Activated naive CD8-positive, alpha-beta T cell treated with anti-CD3 and anti-CD28 coated beads for 36 hours (primary cell): ENCODE measurements at regions not wholly inside any gene's neighbourhood (a gene's known extent, or its start where the extent isn't known, plus 50 kb on each side); places are given as distances from the start of the nearest gene placed in this dataset.

ENCODE experiments used
- DNase-seq: peaks from one replicate; pipeline ENCODE4 v3.0.0; 2021
- H3K27ac Mint-ChIP-seq: one replicate; pipeline ENCODE4 v1.8.0; 2022; ENCODE audit warnings: mild to moderate bottlenecking, moderate library complexity, mixed read lengths
- H3K27me3 Mint-ChIP-seq: one replicate; pipeline ENCODE4 v1.8.0; 2022; ENCODE audit warnings: mild to moderate bottlenecking, mixed read lengths
- H3K36me3 Mint-ChIP-seq: one replicate; pipeline ENCODE4 v1.8.0; 2021; ENCODE audit warnings: mild to moderate bottlenecking, mixed read lengths
- H3K4me1 Mint-ChIP-seq: one replicate; pipeline ENCODE4 v1.8.0; 2021; ENCODE audit warnings: mixed read lengths
- H3K4me3 Mint-ChIP-seq: one replicate; pipeline ENCODE4 v1.8.0; 2022; ENCODE audit warnings: mild to moderate bottlenecking, moderate library complexity, mixed read lengths
- H3K9me3 Mint-ChIP-seq: one replicate; pipeline ENCODE4 v1.8.0; 2022; ENCODE audit warnings: mixed read lengths

- Mint-ChIP-seq H3K9me3 (no peaks in the 10 kb centered on the region), H3K4me1 (peaks cover 15% of the 10 kb centered on the region), H3K27ac (no peak overlapping the region)
Observed at GRCh38 chr17:51439395-51440229, 179.3 kb downstream of the UTP18 start.

DNA sequence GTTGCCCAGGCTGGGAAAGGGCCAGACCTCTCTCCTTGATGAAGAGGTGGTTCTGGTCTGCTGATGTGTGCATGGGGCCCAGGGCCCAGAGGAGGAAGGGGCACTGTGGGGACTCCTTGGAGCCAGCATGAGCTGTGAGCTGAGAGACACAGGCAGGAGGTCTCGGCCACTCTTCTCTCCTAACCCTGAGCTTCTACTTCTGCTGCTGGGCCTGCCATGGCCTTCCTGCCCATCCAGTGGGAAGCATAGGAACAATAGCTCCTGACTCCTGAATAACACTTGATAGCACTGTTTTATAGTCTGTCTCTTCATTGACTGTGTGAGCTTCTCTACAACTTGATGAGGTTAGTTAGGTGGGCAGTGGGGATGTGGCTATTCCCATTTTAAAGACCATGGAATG, 181.1 kb downstream of the UTP18 start:
- H3K36me3 Mint-ChIP-seq: no peaks in the 10 kb centered on the region
- H3K27ac Mint-ChIP-seq: no peak overlapping the region
- H3K4me3 Mint-ChIP-seq: no peak overlapping the region
- peaks cover 3% of the 10 kb centered on the region for H3K27me3 Mint-ChIP-seq
- peaks cover 16% of the 10 kb centered on the region for H3K4me1 Mint-ChIP-seq
- H3K9me3 Mint-ChIP-seq: no peaks in the 10 kb centered on the region
- DNase-seq: no peak

More at GRCh38 chr17:51439395-51440229, 179.3 kb downstream of the UTP18 start:
- H3K4me3 Mint-ChIP-seq: no peak overlapping the region
- DNase-seq: no peak
- H3K27me3 Mint-ChIP-seq: no peaks in the 10 kb centered on the region
- no peaks in the 10 kb centered on the region for H3K36me3 Mint-ChIP-seq

DNA sequence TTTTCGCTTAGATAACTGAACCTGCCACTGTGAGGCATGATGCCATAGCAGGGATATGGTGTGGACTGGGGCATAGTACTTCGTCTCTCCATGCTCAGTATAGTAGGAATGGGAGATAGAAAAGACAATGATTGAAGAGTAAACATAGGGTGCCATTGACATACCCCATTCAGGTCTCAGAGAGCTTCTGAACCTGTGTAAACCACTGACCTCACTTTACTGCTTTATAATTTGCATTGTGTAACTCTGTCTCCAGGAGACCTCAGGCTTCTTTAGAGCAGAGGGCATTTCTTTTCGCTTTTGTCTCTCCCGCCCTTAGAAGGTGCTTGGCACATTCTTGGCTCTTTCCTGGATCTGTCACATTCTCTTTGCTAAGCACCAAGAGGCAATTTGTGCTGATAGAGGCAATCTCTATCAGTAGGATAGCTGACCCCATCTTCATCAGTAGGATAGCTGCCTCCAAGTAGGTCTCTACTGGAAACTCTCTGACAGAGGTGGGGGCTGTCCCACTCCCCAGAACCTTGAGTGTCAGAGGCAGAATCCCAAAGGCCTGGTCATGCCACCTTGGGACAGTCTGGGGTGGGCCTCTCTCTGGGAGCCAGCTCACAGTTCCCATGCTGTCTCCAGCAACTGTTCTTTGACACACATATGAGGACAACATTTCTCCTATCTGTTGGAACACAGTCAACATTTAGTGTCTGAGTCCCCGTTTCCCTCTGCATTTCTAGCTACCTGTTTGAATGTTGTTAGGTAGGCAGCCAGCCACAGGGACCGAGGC, 181.9 kb downstream of the UTP18 start:
- Mint-ChIP-seq H3K27me3 (peaks cover 3% of the 10 kb centered on the region), H3K4me3 (no peak overlapping the region)

GRCh38 chr17:51443646-51444045, 183.3 kb downstream of the UTP18 start:
- no peaks in the 10 kb centered on the region for H3K36me3 Mint-ChIP-seq
- peaks cover 3% of the 10 kb centered on the region for H3K27me3 Mint-ChIP-seq
- peaks cover 1% of the 10 kb centered on the region for H3K9me3 Mint-ChIP-seq
- H3K4me1 Mint-ChIP-seq: peaks cover 16% of the 10 kb centered on the region
- no peak for DNase-seq
- no peak overlapping the region for H3K27ac Mint-ChIP-seq
- no peak overlapping the region for H3K4me3 Mint-ChIP-seq

More for the DNA sequence above, 181.9 kb downstream of the UTP18 start:
- DNase-seq: no peak
- Mint-ChIP-seq H3K36me3 (no peaks in the 10 kb centered on the region), H3K27ac (no peak overlapping the region), H3K9me3 (no peaks in the 10 kb centered on the region), H3K4me1 (peaks cover 16% of the 10 kb centered on the region)

DNA sequence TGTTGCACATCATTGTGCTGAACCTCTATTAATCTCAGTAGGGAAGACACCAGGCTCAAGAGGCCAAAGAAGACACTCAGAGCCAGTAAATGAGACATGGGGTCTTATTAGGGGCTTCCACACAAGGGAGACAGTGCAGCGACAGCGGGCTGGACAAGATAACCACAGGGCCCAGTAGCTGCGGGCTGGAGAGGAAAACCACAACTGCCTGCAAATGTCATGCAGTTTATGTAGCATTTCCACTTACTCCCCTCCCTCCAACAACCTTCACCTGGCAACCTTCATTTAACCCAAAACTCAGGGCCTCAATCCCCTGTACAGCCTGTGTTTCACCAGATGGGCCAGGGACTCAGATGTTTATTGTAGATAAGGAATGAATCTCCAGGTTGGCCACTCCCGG, 185.6 kb downstream of the UTP18 start:
- no peak overlapping the region for H3K27ac Mint-ChIP-seq
- no peak overlapping the region for H3K4me3 Mint-ChIP-seq
- peaks cover 4% of the 10 kb centered on the region for H3K4me1 Mint-ChIP-seq
- H3K36me3 Mint-ChIP-seq: no peaks in the 10 kb centered on the region
- H3K27me3 Mint-ChIP-seq: peaks cover 3% of the 10 kb centered on the region
- H3K9me3 Mint-ChIP-seq: peaks cover 1% of the 10 kb centered on the region
- DNase-seq: no peak

GRCh38 chr17:51454456-51454978, 194.2 kb downstream of the UTP18 start:
- Mint-ChIP-seq H3K27ac (no peak overlapping the region), H3K4me1 (no peaks in the 10 kb centered on the region), H3K36me3 (no peaks in the 10 kb centered on the region), H3K9me3 (peaks cover 3% of the 10 kb centered on the region), H3K27me3 (no peaks in the 10 kb centered on the region), H3K4me3 (no peak overlapping the region)
- DNase-seq: no peak

- H3K4me1 Mint-ChIP-seq: no peaks in the 10 kb centered on the region
- H3K9me3 Mint-ChIP-seq: peaks cover 3% of the 10 kb centered on the region
- H3K36me3 Mint-ChIP-seq: no peaks in the 10 kb centered on the region
- H3K4me3 Mint-ChIP-seq: no peak overlapping the region
- no peak for DNase-seq
- H3K27me3 Mint-ChIP-seq: no peaks in the 10 kb centered on the region
- H3K27ac Mint-ChIP-seq: no peak overlapping the region
Observed at GRCh38 chr17:51455211-51455610, 194.9 kb downstream of the UTP18 start.

- H3K9me3 Mint-ChIP-seq: peaks cover 3% of the 10 kb centered on the region
- no peaks in the 10 kb centered on the region for H3K27me3 Mint-ChIP-seq
Observed at GRCh38 chr17:51455931-51456330, 195.6 kb downstream of the UTP18 start.

DNA sequence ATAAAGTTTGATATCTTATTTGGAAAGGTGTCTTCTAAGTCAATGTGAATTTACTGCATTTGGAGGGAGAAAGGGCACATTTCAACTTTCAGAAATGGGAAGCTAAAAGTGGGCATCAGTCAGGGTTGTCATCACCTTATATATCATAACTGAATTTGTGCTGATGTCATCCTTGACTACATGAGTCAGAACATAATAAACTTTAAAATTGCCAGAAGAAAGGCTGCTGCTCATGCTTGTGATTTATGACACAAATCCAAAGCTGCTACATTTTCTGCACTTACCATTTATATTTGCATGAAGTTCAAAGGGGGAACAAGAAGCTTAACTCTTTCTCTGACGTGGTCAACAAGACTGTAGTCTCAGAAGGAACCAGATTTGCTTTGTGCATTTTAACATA, 196.6 kb downstream of the UTP18 start:
- H3K9me3 Mint-ChIP-seq: peaks cover 3% of the 10 kb centered on the region
- no peaks in the 10 kb centered on the region for H3K36me3 Mint-ChIP-seq
- H3K4me1 Mint-ChIP-seq: no peaks in the 10 kb centered on the region
- no peak overlapping the region for H3K4me3 Mint-ChIP-seq
- no peak for DNase-seq
- H3K27me3 Mint-ChIP-seq: no peaks in the 10 kb centered on the region
- no peak overlapping the region for H3K27ac Mint-ChIP-seq

More at GRCh38 chr17:51455931-51456330, 195.6 kb downstream of the UTP18 start:
- DNase-seq: no peak
- H3K36me3 Mint-ChIP-seq: no peaks in the 10 kb centered on the region
- no peak overlapping the region for H3K4me3 Mint-ChIP-seq
- H3K4me1 Mint-ChIP-seq: no peaks in the 10 kb centered on the region
- H3K27ac Mint-ChIP-seq: no peak overlapping the region

DNA sequence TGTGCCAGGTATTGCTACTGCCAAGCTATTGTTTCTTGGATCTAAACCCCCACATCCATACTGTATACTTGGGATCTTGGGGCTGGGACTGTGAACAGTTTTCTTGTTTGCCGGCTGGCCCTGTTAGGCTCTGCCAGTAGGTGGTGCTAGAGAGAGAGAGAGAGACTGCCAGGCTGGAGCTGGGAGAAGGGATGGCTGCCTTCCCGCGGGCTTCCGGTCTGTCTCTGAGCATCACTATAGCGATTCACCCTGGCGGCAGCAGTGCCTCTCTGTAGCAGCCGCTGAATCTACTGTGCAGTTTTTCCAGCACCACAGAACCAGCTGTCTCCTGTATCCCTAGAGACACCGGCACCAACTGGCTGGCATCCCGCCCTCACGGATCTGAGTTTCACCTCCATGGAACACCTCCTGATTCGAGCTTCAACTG, 201.2 kb downstream of the UTP18 start:
- Mint-ChIP-seq H3K27ac (no peak overlapping the region), H3K36me3 (no peaks in the 10 kb centered on the region), H3K4me3 (no peak overlapping the region), H3K27me3 (no peaks in the 10 kb centered on the region), H3K9me3 (no peaks in the 10 kb centered on the region), H3K4me1 (no peaks in the 10 kb centered on the region)
- DNase-seq: peak; percentile 47

DNA sequence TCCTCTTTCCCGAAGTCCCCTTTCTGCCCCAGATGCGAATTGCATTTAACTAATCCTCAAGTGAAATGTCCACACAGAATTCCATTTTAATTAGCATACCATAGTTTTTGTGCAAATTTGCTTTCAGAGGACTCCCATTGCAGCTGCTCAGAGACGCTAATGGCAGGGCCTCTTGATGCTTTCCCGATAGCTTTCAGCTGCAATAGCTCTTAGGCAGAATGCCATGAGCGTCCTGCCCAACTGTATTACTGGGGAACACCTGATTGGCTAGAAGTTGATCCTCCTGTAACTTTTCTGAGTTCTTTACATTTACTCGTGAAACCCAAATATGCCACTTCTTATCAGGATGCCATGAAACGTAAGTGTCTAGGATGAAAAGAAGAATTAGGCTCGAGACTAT, 203.0 kb downstream of the UTP18 start:
- H3K9me3 Mint-ChIP-seq: no peaks in the 10 kb centered on the region
- H3K36me3 Mint-ChIP-seq: no peaks in the 10 kb centered on the region
- H3K27ac Mint-ChIP-seq: no peak overlapping the region
- H3K4me3 Mint-ChIP-seq: no peak overlapping the region
- no peak for DNase-seq
- H3K27me3 Mint-ChIP-seq: no peaks in the 10 kb centered on the region
- no peaks in the 10 kb centered on the region for H3K4me1 Mint-ChIP-seq

GRCh38 chr17:51467336-51467735, 207.0 kb downstream of the UTP18 start:
- no peaks in the 10 kb centered on the region for H3K9me3 Mint-ChIP-seq
- no peaks in the 10 kb centered on the region for H3K36me3 Mint-ChIP-seq
- no peaks in the 10 kb centered on the region for H3K27me3 Mint-ChIP-seq
- H3K27ac Mint-ChIP-seq: no peak overlapping the region
- H3K4me3 Mint-ChIP-seq: no peak overlapping the region
- DNase-seq: no peak
- H3K4me1 Mint-ChIP-seq: no peaks in the 10 kb centered on the region

DNA sequence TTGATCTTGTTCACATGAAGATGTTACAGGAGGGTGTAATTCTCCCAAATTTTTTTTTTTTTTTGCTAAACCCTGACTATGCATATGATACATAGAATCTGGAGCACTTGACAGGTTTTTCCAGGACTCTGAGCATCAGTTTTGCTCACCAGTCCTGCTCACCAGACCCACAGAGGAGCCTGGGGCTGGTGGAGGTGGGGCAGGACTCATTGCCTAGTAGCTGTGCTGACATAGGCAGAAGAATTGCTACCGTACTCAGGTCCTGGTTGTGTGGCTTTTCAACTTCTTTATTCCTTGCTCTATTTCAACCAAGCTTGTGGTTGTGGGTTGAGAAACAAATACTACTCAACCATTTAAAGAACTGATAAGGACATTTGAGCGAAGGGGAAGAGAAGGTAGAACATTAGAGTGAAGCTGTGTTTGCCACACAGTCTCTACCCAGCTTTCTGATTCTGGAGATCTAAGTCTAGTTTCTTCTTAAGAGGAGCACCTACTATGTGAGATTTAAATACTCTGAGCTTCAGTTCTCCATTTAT, 212.4 kb downstream of the UTP18 start:
- H3K27ac Mint-ChIP-seq: no peak overlapping the region
- no peaks in the 10 kb centered on the region for H3K4me1 Mint-ChIP-seq
- H3K4me3 Mint-ChIP-seq: no peak overlapping the region
- no peaks in the 10 kb centered on the region for H3K9me3 Mint-ChIP-seq
- DNase-seq: no peak
- no peaks in the 10 kb centered on the region for H3K36me3 Mint-ChIP-seq
- no peaks in the 10 kb centered on the region for H3K27me3 Mint-ChIP-seq

GRCh38 chr17:51474764-51475163, 214.4 kb downstream of the UTP18 start:
- Mint-ChIP-seq H3K36me3 (no peaks in the 10 kb centered on the region), H3K27ac (no peak overlapping the region), H3K4me1 (no peaks in the 10 kb centered on the region), H3K27me3 (peaks cover 4% of the 10 kb centered on the region), H3K9me3 (no peaks in the 10 kb centered on the region), H3K4me3 (no peak overlapping the region)
- DNase-seq: no peak

DNA sequence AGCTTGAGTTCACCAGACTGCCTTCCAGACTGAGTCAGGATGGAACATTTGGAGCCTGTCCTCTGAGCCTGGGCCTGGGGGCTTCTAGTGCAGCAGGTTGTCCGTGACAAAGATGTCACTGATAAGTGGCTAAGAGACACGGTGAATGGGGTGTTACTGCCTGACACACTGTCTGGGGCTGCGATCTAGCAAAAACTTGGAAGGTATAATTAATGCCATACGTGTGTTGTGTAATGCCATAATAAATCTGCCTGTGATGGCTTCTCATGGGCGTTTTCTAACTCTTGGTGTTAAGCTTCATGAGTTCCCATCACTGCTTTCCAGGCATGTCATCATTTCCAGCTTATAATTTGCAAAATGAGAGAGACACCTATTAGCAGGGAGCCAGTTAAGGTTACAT, 215.4 kb downstream of the UTP18 start:
- Mint-ChIP-seq H3K4me1 (no peaks in the 10 kb centered on the region), H3K9me3 (peaks cover 3% of the 10 kb centered on the region), H3K4me3 (no peak overlapping the region), H3K27ac (no peak overlapping the region), H3K36me3 (no peaks in the 10 kb centered on the region), H3K27me3 (peaks cover 7% of the 10 kb centered on the region)
- no peak for DNase-seq
